PC-3 (cell line): ENCODE measurements at regions not wholly inside any gene's neighbourhood (a gene's known extent, or its start where the extent isn't known, plus 50 kb on each side); places are given as distances from the start of the nearest gene placed in this dataset.

Source experiments
- ATAC-seq: fragments of 200-7000 bp; cut with Tn5 transposase; 2 replicates; pipeline ENCODE4 v1.9.1; 2020; ENCODE audit warnings: mild to moderate bottlenecking, moderate library complexity
- BruUV-seq: library from RNA; stranded (reverse); fragments of 400-500 nt; replicated peaks from 2 replicates; lab custom pipeline; 2021; lab: Mats Ljungman, UMichigan
- CTCF ChIA-PET: fragments of 300-600 bp; sonication (Branson Sonifier 250); formaldehyde crosslinking; loops from one replicate; lab custom pipeline; 2022; ENCODE audit warnings: antibody characterized with exemption; lab: Charles Lee
- POLR2A ChIA-PET: fragments of 300-600 bp; sonication (Branson Sonifier 250); formaldehyde crosslinking; loops from one replicate; lab custom pipeline; 2022; ENCODE audit warnings: antibody characterized with exemption; ENCODE audit not compliant: unreplicated experiment; lab: Charles Lee
- DNase-seq: peaks from one replicate; pipeline ENCODE4 v3.0.0-alpha.2; 2015
- H2AFZ ChIP-seq: fragments of 300-600 bp; sonication (generic); 2 replicates; pipeline ENCODE4 v1.6.0; 2016; ENCODE audit warnings: antibody characterized with exemption, low read length
- H3F3A ChIP-seq: fragments of 300-600 bp; sonication (generic); one replicate; pipeline ENCODE4 v1.6.0; 2017; ENCODE audit warnings: antibody characterized with exemption, low read length, control low read depth, mild to moderate bottlenecking; ENCODE audit not compliant: unreplicated experiment
- H3K27ac ChIP-seq: fragments of 300-600 bp; sonication (generic); 2 replicates; pipeline ENCODE4 v1.5.1; 2016; ENCODE audit warnings: mild to moderate bottlenecking, low read length
- H3K27me3 ChIP-seq: fragments of 300-600 bp; sonication (generic); 2 replicates; pipeline ENCODE4 v1.6.1; 2016; ENCODE audit warnings: low read length, mixed read lengths
- H3K36me3 ChIP-seq: fragments of 300-600 bp; sonication (generic); 2 replicates; pipeline ENCODE4 v1.6.1; 2016; ENCODE audit warnings: low read depth, mixed run types, low read length, mixed read lengths
- H3K4me1 ChIP-seq: fragments of 300-600 bp; sonication (generic); 2 replicates; pipeline ENCODE4 v1.5.1; 2016; ENCODE audit warnings: low read length; ENCODE audit not compliant: insufficient read depth
- H3K4me2 ChIP-seq: fragments of 300-600 bp; sonication (generic); 2 replicates; pipeline ENCODE4 v1.6.0; 2016; ENCODE audit warnings: low read length
- H3K4me3 ChIP-seq: fragments of 300-600 bp; sonication (generic); 2 replicates; pipeline ENCODE4 v1.5.1; 2016; ENCODE audit warnings: mild to moderate bottlenecking, low read length, mixed read lengths
- H3K79me2 ChIP-seq: fragments of 300-600 bp; sonication (generic); 2 replicates; pipeline ENCODE4 v1.6.1; 2017; ENCODE audit warnings: low read length, mixed read lengths
- H3K9ac ChIP-seq: fragments of 300-600 bp; sonication (generic); 2 replicates; pipeline ENCODE4 v1.6.0; 2016; ENCODE audit warnings: mild to moderate bottlenecking, low read length
- H3K9me2 ChIP-seq: fragments of 300-600 bp; sonication (generic); replicated peaks from 2 replicates; pipeline ENCODE4 v1.6.1; 2016; ENCODE audit warnings: mixed run types, low read length, mixed read lengths
- H3K9me3 ChIP-seq: fragments of 300-600 bp; sonication (generic); 2 replicates; pipeline ENCODE4 v1.6.1; 2016; ENCODE audit warnings: low read length, mixed read lengths
- H4K20me1 ChIP-seq: fragments of 300-600 bp; sonication (generic); 2 replicates; pipeline ENCODE4 v1.6.1; 2016; ENCODE audit warnings: low read length, mixed read lengths
- EZH2 ChIP-seq: fragments of 300-600 bp; sonication (generic); IDR thresholded peaks from one replicate; pipeline ENCODE4 v1.6.1; 2017; ENCODE audit warnings: antibody characterized with exemption, mild to moderate bottlenecking, low read length; ENCODE audit not compliant: unreplicated experiment
- EZH2phosphoT487 ChIP-seq: fragments of 300-600 bp; sonication (generic); IDR thresholded peaks from 2 replicates; pipeline ENCODE4 v1.6.1; 2018; ENCODE audit warnings: mild to moderate bottlenecking, antibody characterized with exemption, low read length, borderline replicate concordance
- intact Hi-C: fragments of 100-400 bp; cut with micrococcal nuclease; formaldehyde crosslinking; loops from 2 replicates; pipeline ENCODE4 v1.9.0; 2023
- TF ChIP-seq, protein P1 (sequence below): fragments of 300-600 bp; sonication (generic); conservative IDR thresholded peaks from 2 replicates; pipeline ENCODE4 v1.5.1; 2017; ENCODE audit warnings: antibody characterized with exemption, low read depth, mild to moderate bottlenecking, low read length

DNA sequence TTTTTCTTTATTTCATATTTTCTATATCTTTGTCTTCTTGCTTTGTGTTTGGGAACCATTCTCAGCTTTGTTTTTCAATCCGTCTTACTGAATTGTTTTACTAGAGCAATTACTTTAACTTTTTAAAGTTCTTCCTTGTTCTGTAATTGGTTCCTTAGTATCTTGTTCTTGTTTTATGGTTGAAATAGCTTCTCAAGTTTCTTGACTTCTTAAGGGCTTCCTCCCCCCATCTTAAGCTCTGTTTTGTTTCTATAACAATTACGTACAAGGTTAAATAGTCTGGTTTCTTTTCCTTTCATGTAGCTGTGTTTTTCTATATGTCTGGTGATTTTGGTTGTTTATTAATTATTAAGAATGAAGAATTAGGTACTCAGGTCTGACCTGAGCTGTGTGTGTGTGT, 158.0 kb downstream of the SDHAF3 start:
- Histone ChIP-seq H3K9ac (no peak overlapping the region), H3K27me3 (peaks cover 31% of the 10 kb centered on the region), H3K4me2 (no peak overlapping the region), H3K79me2 (no peaks in the 10 kb centered on the region), H3K4me1 (no peaks in the 10 kb centered on the region), H3K9me2 (no peaks in the 10 kb centered on the region), H3K9me3 (no peaks in the 10 kb centered on the region), H4K20me1 (no peaks in the 10 kb centered on the region), H3K4me3 (no peak overlapping the region), H3K36me3 (no peaks in the 10 kb centered on the region), H3K27ac (no peak overlapping the region), H2AFZ (no peak overlapping the region), H3F3A (no peaks in the 10 kb centered on the region)
- TF ChIP-seq EZH2 (no peak), EZH2phosphoT487 (no peak)
- TF ChIP-seq, protein P1, sequence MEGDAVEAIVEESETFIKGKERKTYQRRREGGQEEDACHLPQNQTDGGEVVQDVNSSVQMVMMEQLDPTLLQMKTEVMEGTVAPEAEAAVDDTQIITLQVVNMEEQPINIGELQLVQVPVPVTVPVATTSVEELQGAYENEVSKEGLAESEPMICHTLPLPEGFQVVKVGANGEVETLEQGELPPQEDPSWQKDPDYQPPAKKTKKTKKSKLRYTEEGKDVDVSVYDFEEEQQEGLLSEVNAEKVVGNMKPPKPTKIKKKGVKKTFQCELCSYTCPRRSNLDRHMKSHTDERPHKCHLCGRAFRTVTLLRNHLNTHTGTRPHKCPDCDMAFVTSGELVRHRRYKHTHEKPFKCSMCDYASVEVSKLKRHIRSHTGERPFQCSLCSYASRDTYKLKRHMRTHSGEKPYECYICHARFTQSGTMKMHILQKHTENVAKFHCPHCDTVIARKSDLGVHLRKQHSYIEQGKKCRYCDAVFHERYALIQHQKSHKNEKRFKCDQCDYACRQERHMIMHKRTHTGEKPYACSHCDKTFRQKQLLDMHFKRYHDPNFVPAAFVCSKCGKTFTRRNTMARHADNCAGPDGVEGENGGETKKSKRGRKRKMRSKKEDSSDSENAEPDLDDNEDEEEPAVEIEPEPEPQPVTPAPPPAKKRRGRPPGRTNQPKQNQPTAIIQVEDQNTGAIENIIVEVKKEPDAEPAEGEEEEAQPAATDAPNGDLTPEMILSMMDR = no peak
- CTCF ChIA-PET = no interaction called here
- DNase-seq (no peak), ATAC-seq (no peak)
- BruUV-seq = no TSS peak
- intact Hi-C loops = no loop called here
- POLR2A ChIA-PET = no interaction called here

DNA sequence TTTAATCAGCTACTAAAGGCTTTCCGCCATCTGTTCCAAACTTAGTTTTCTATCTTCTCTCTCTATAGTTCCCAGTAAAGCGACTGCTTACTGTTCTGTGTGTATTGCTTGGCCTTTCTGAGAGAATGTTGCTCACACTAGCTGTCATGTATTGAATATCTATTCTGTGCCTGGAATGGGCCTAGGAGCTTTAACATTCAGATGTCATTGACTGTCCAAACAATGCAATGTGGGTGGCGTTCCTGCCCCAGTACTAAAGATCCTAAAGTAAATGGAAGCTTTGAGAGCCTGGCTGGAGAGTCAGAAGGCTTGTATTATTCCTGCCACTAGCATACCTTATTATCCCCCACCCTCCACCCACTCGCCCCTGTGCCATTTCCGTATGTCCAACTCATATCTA, 163.5 kb downstream of the SDHAF3 start:
- no peaks in the 10 kb centered on the region for H3K9me2 ChIP-seq
- H3K36me3 ChIP-seq = no peaks in the 10 kb centered on the region
- H3K27me3 ChIP-seq = peaks cover 17% of the 10 kb centered on the region; the same call in 1 of the 2 replicates
- no peaks in the 10 kb centered on the region for H4K20me1 ChIP-seq
- CTCF ChIA-PET = no interaction called here
- DNase-seq (no peak), ATAC-seq (no peak)
- H3K9ac ChIP-seq = no peak overlapping the region
- H3K27ac ChIP-seq = no peak overlapping the region
- no peaks in the 10 kb centered on the region for H3F3A ChIP-seq
- H3K4me3 ChIP-seq = no peak overlapping the region
- TF ChIP-seq EZH2 (no peak), EZH2phosphoT487 (no peak)
- TF ChIP-seq, protein P1 = no peak
- POLR2A ChIA-PET = no interaction called here
- H3K4me1 ChIP-seq = no peaks in the 10 kb centered on the region
- no peak overlapping the region for H3K4me2 ChIP-seq
- H2AFZ ChIP-seq = no peak overlapping the region
- H3K9me3 ChIP-seq = no peaks in the 10 kb centered on the region
- no peaks in the 10 kb centered on the region for H3K79me2 ChIP-seq
- intact Hi-C loops = no loop called here
- BruUV-seq = no TSS peak

DNA sequence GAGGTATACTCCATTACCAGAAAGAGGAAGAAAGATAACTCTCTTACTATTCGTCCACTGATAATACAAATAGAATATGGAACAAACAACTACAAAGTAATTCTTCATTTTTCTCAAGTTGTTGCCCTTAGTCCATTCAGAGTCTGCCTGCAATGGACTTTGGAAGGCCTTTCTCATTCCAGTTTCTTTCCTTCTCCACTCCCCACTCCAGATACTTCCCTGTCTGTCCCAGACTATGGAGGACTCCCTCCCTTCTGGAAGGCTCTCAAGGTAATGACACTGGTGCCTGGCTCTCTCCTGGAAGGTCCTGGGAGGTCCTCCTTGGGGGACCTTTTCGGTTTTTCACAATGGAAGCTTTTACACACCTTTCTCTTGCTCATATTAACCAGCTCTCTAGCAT, 167.8 kb downstream of the SDHAF3 start:
- TF ChIP-seq, protein P1 = no peak
- TF ChIP-seq EZH2phosphoT487 (no peak), EZH2 (no peak)
- Histone ChIP-seq H4K20me1 (no peaks in the 10 kb centered on the region), H3K4me2 (no peak overlapping the region), H2AFZ (no peak overlapping the region), H3K4me3 (no peak overlapping the region), H3K9me3 (no peaks in the 10 kb centered on the region), H3K36me3 (no peaks in the 10 kb centered on the region), H3K79me2 (no peaks in the 10 kb centered on the region), H3K27me3 (0 out of 2 replicates have a peak, but pooled peaks cover 12% of the 10 kb centered on the region), H3K27ac (no peak overlapping the region), H3K9ac (no peak overlapping the region), H3K4me1 (no peaks in the 10 kb centered on the region), H3K9me2 (no peaks in the 10 kb centered on the region), H3F3A (no peaks in the 10 kb centered on the region)
- DNase-seq (no peak), ATAC-seq (no peak)
- POLR2A ChIA-PET = no interaction called here
- CTCF ChIA-PET = no interaction called here
- intact Hi-C loops = no loop called here
- BruUV-seq = no TSS peak
